RWPE1 (cell line): ENCODE measurements at regions not wholly inside any gene's neighbourhood (a gene's known extent, or its start where the extent isn't known, plus 50 kb on each side); places are given as distances from the start of the nearest gene placed in this dataset.

ENCODE experiments used
- CTCF ChIA-PET: fragments of 350-600 bp; sonication (Branson Sonifier 250); formaldehyde crosslinking; extraction: SDS; loops from one replicate; lab custom pipeline; 2021; lab: Yijun Ruan, JAX
- POLR2A ChIA-PET: fragments of 400-600 bp; formaldehyde crosslinking; extraction: SDS; loops from one replicate; lab custom pipeline; 2020; ENCODE audit warnings: antibody characterized with exemption; ENCODE audit not compliant: low non-redundant PET; lab: Yijun Ruan, JAX
- DNase-seq: peaks from one replicate; pipeline ENCODE4 v3.0.0; 2012; ENCODE audit warnings: low spot score
- H3K27ac ChIP-seq: fragments of 450-650 bp; 2 replicates; pipeline ENCODE4 v1.5.1; 2017
- CTCF ChIP-seq: fragments of 450-650 bp; conservative IDR thresholded peaks from 2 replicates; pipeline ENCODE4 v1.5.1; 2017; ENCODE audit warnings: low read depth, mild to moderate bottlenecking

GRCh38 chr5:93062548-93062947 is 518.5 kb downstream of the NR2F1-AS1 start:
- H3K27ac ChIP-seq, result no peak overlapping the region
- DNase-seq, result peak; percentile 15
- CTCF ChIA-PET, result interaction anchor here (0.6 to 0.7 kb wide), 3 partner anchors 45 to 1853 kb away, joined by 3 to 6 read pairs (median 4); no protein-coding TSS in a partner anchor
- TF ChIP-seq CTCF, result no peak; the same call in 1 of the 2 replicates
- POLR2A ChIA-PET, result no interaction called here

DNA sequence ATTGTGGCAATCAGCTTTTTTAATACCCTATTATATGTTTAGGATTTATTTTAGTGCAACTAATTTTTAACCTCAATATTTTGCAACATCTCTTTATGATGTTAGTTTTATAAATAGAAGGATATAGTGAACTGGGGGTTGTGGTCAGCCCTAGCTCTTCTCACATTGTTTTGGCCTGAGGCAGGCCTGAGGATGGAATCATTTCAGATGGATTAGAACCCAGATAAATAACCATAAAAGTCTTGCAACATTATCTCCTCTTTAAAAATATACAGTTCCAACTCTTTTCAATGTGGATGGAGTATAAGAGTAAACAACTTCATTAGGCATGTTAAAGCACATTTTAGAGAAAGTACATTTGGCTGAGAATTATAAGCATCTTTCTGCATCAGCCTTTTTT is 522.7 kb downstream of the NR2F1-AS1 start:
- CTCF ChIA-PET, result interaction anchor here (0.6 kb wide), 2 partner anchors 38 to 423 kb away, joined by 3 read pairs; no protein-coding TSS in a partner anchor
- TF ChIP-seq CTCF, result no peak
- POLR2A ChIA-PET, result no interaction called here
- no peak overlapping the region for H3K27ac ChIP-seq
- DNase-seq, result no peak

- no peak overlapping the region for H3K27ac ChIP-seq
- DNase-seq, result no peak
- POLR2A ChIA-PET, result no interaction called here
- no peak for TF ChIP-seq CTCF
- CTCF ChIA-PET, result interaction anchor here (0.6 kb wide), 2 partner anchors 774 to 1857 kb away, joined by 3 to 6 read pairs; no protein-coding TSS in a partner anchor
Observed at GRCh38 chr5:93057311-93057710, 523.7 kb downstream of the NR2F1-AS1 start.

- ChIA-PET CTCF (no interaction called here), POLR2A (no interaction called here)
- TF ChIP-seq CTCF, result no peak
- H3K27ac ChIP-seq, result no peak overlapping the region
- DNase-seq, result no peak
Observed at GRCh38 chr5:93055971-93056370, 525.0 kb downstream of the NR2F1-AS1 start.

DNA sequence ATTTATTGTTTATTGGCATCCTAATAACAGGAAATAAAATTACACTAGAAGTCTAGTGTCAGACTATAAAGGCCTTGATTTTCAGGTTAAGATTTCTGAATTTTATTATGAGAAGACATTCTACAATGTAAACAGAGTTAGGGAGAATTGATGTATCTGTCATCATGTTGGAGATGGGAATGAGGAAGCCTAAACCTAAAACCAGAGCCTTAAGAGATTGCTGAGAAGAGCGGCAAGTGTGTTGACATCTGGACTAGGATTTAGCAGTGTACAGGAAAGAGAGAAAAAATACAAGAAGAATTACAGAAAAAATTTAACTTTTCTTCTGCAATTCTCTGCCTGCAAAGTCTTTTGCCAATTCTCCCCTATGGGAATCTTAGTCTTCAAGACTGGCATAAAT is 525.5 kb downstream of the NR2F1-AS1 start:
- ChIA-PET POLR2A (no interaction called here), CTCF (interaction anchor here (0.6 kb wide), 1 partner anchor 11 kb away, joined by 8 read pairs; no protein-coding TSS in a partner anchor)
- no peak for TF ChIP-seq CTCF
- DNase-seq, result no peak
- H3K27ac ChIP-seq, result no peak overlapping the region

DNA sequence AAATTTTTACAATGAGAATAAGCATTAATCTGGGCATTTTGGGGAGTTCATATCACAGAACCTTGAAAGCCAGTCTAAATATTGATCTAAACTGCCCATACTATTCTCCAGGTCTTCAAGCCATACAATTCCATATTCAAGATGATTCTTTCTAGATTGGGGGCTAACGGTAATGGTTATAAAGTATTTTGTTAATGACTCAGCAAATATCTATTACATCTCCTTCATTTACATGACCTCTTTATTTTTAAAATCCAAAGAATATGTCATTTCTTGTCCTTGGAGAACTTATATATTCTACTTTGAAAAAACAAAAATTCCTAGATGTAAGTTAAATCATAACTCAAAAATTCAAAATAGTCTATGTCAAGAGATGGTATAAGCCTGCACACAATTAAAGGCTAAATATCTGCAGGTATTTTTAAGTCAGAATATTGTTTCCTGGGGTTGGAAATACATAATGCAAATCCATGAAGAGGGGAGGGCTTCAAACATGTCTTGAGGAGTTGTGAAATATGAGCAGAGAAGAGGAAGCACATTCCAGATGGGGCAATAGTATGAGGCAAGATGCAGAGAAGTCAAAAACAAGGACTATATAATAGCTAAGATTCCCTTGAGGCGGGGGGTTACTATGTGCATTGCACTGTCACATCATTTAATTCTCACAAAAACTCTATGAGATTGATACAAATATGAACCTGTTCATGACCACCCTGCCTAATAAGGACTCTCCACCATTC is 526.4 kb downstream of the NR2F1-AS1 start:
- ChIA-PET POLR2A (no interaction called here), CTCF (interaction anchor here (0.5 to 0.6 kb wide), 2 partner anchors 105 to 906 kb away, joined by 3 read pairs; no protein-coding TSS in a partner anchor)
- TF ChIP-seq CTCF, result no peak
- H3K27ac ChIP-seq, result no peak overlapping the region
- no peak for DNase-seq
